ENCODE measurements at regions not wholly inside any gene's neighbourhood (a gene's known extent, or its start where the extent isn't known, plus 50 kb on each side); places are given as distances from the start of the nearest gene placed in this dataset.
"Not testable (repeated sequence)": the region's sequence is repeated elsewhere in the genome, so short reads cannot be mapped to it uniquely, and the experiment has no call there.

DNA sequence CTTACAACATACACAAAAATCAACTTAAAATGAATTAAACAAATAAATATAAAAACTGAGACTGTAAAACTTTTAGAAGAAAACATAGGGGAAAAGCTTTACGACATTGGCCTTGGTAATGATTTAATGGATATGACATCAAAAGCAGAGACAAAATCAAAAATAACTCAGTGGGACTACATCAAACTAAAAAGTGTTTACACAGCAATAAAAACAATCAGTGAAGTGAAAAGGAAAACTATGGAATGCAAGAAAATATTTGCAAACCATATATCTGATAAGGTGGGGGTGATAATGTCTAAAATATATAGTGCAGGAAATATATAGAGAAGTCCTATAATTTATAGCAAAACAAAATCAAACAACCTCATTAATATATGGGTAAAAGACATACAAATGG, 364.4 kb upstream of the INTU start:
- Mint-ChIP-seq H3K9me3 (ENCODE audit: unreplicated experiment) (peaks cover 10% of the 10 kb centered on the region), H3K36me3 (ENCODE audit: low read depth, unreplicated experiment) (no peaks in the 10 kb centered on the region), H3K4me1 (ENCODE audit: low read depth, unreplicated experiment) (no peaks in the 10 kb centered on the region), H3K27ac (ENCODE audit: unreplicated experiment) (no peak overlapping the region), H3K27me3 (ENCODE audit: low read depth, unreplicated experiment) (no peaks in the 10 kb centered on the region), H3K4me3 (ENCODE audit: unreplicated experiment) (no peak overlapping the region)
- DNase-seq (ENCODE audit: low read depth): no peak
- H3K27ac ChIP-seq (ENCODE audit: low read depth, low read length): no peak overlapping the region
- no peak overlapping the region for H3K9ac ChIP-seq (ENCODE audit: low read length)
- H3K4me2 ChIP-seq (ENCODE audit: low read length): no peak overlapping the region
- no peaks in the 10 kb centered on the region for H4K20me1 ChIP-seq (ENCODE audit: insufficient read depth, low read length)
- H3K27me3 ChIP-seq (ENCODE audit: insufficient read depth, low read length): no peaks in the 10 kb centered on the region
- no peaks in the 10 kb centered on the region for H3K36me3 ChIP-seq (ENCODE audit: insufficient read depth, low read length)
- TF ChIP-seq, protein P1, sequence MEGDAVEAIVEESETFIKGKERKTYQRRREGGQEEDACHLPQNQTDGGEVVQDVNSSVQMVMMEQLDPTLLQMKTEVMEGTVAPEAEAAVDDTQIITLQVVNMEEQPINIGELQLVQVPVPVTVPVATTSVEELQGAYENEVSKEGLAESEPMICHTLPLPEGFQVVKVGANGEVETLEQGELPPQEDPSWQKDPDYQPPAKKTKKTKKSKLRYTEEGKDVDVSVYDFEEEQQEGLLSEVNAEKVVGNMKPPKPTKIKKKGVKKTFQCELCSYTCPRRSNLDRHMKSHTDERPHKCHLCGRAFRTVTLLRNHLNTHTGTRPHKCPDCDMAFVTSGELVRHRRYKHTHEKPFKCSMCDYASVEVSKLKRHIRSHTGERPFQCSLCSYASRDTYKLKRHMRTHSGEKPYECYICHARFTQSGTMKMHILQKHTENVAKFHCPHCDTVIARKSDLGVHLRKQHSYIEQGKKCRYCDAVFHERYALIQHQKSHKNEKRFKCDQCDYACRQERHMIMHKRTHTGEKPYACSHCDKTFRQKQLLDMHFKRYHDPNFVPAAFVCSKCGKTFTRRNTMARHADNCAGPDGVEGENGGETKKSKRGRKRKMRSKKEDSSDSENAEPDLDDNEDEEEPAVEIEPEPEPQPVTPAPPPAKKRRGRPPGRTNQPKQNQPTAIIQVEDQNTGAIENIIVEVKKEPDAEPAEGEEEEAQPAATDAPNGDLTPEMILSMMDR (IDR thresholded peaks at IDR 0.05; ENCODE audit: insufficient read depth, low read depth, low read length): no peak
- no peak for TF ChIP-seq EZH2 (IDR thresholded peaks at IDR 0.05; ENCODE audit: insufficient read depth, low read length)
- H3K9me3 ChIP-seq (ENCODE audit: insufficient read depth, low read depth, low read length): no peaks in the 10 kb centered on the region
- no peak overlapping the region for H3K4me3 ChIP-seq (ENCODE audit: insufficient read depth, low read depth, low read length)
- no peak overlapping the region for H2AFZ ChIP-seq (ENCODE audit: low read depth, low read length)
- FAIRE-seq: no peak
- H3K4me1 ChIP-seq (ENCODE audit: insufficient read depth, low read length): no peaks in the 10 kb centered on the region
- H3K79me2 ChIP-seq (ENCODE audit: insufficient read depth, low read length): no peaks in the 10 kb centered on the region

DNA sequence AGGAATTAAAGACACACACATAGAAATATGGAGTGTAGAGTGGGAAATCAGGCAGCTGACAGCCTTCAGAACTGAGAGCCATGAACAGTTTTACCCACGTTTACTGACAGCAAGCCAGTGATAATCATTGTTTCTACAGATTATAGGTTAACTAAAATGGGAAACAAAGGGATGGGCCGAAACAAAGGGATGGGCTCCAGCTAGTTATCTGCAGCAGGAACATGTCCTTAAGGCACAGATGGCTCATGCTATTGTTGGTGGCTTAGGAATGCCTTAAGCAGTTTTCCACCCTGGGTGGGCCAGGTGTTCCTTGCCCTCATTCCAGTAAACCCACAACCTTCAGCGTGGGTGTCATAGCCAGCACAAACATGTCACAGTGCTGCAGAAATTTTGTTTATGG, 355.7 kb upstream of the INTU start:
- not testable (repeated sequence) for H3K36me3 ChIP-seq (ENCODE audit: insufficient read depth, low read length); H3K4me3 ChIP-seq (ENCODE audit: insufficient read depth, low read depth, low read length); FAIRE-seq; H3K27me3 Mint-ChIP-seq (ENCODE audit: low read depth, unreplicated experiment); H3K4me1 Mint-ChIP-seq (ENCODE audit: low read depth, unreplicated experiment); H3K9me3 ChIP-seq (ENCODE audit: insufficient read depth, low read depth, low read length); H3K79me2 ChIP-seq (ENCODE audit: insufficient read depth, low read length); H3K4me1 ChIP-seq (ENCODE audit: insufficient read depth, low read length); H3K4me2 ChIP-seq (ENCODE audit: low read length); H2AFZ ChIP-seq (ENCODE audit: low read depth, low read length); H3K27me3 ChIP-seq (ENCODE audit: insufficient read depth, low read length); DNase-seq (ENCODE audit: low read depth); H4K20me1 ChIP-seq (ENCODE audit: insufficient read depth, low read length); H3K9ac ChIP-seq (ENCODE audit: low read length); H3K27ac ChIP-seq (ENCODE audit: low read depth, low read length); H3K27ac Mint-ChIP-seq (ENCODE audit: unreplicated experiment); H3K36me3 Mint-ChIP-seq (ENCODE audit: low read depth, unreplicated experiment); H3K4me3 Mint-ChIP-seq (ENCODE audit: unreplicated experiment)
- H3K9me3 Mint-ChIP-seq (ENCODE audit: unreplicated experiment): peaks cover 16% of the 10 kb centered on the region

DNA sequence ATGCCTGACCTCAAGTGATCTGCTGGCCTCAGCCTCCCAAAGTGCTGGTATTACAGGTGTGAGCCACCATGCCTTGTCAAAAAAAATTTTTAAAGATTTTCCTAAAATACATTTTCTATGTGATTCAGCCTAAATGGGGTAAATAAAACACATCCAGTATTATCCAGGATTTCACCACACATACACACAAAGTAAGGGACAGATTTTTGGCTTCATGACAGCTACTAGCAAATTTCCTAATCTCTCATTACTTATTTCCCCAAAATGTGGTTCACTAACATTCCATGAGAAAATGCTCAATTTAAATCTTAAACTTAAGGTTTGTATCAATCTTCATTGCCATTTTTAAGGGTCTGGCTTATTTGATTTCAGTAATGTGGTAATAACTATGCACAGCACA, 348.5 kb upstream of the INTU start:
- Histone ChIP-seq H3K27me3 (ENCODE audit: insufficient read depth, low read length) (no peaks in the 10 kb centered on the region), H3K79me2 (ENCODE audit: insufficient read depth, low read length) (no peaks in the 10 kb centered on the region), H3K9ac (ENCODE audit: low read length) (no peak overlapping the region), H3K4me3 (ENCODE audit: insufficient read depth, low read depth, low read length) (no peak overlapping the region), H3K9me3 (ENCODE audit: insufficient read depth, low read depth, low read length) (no peaks in the 10 kb centered on the region), H3K36me3 (ENCODE audit: insufficient read depth, low read length) (no peaks in the 10 kb centered on the region), H2AFZ (ENCODE audit: low read depth, low read length) (no peak overlapping the region), H3K4me2 (ENCODE audit: low read length) (no peak overlapping the region), H4K20me1 (ENCODE audit: insufficient read depth, low read length) (no peaks in the 10 kb centered on the region), H3K27ac (ENCODE audit: low read depth, low read length) (no peak overlapping the region), H3K4me1 (ENCODE audit: insufficient read depth, low read length) (no peaks in the 10 kb centered on the region)
- no peak for FAIRE-seq
- Mint-ChIP-seq H3K9me3 (ENCODE audit: unreplicated experiment) (no peaks in the 10 kb centered on the region), H3K4me1 (ENCODE audit: low read depth, unreplicated experiment) (no peaks in the 10 kb centered on the region), H3K27ac (ENCODE audit: unreplicated experiment) (no peak overlapping the region), H3K4me3 (ENCODE audit: unreplicated experiment) (no peak overlapping the region), H3K27me3 (ENCODE audit: low read depth, unreplicated experiment) (no peaks in the 10 kb centered on the region), H3K36me3 (ENCODE audit: low read depth, unreplicated experiment) (no peaks in the 10 kb centered on the region)
- TF ChIP-seq, protein P1 (IDR thresholded peaks at IDR 0.05; ENCODE audit: insufficient read depth, low read depth, low read length): no peak
- no peak for TF ChIP-seq EZH2 (IDR thresholded peaks at IDR 0.05; ENCODE audit: insufficient read depth, low read length)
- DNase-seq (ENCODE audit: low read depth): no peak
